ENCODE measurements at regions not wholly inside any gene's neighbourhood (a gene's known extent, or its start where the extent isn't known, plus 50 kb on each side); places are given as distances from the start of the nearest gene placed in this dataset.

DNA sequence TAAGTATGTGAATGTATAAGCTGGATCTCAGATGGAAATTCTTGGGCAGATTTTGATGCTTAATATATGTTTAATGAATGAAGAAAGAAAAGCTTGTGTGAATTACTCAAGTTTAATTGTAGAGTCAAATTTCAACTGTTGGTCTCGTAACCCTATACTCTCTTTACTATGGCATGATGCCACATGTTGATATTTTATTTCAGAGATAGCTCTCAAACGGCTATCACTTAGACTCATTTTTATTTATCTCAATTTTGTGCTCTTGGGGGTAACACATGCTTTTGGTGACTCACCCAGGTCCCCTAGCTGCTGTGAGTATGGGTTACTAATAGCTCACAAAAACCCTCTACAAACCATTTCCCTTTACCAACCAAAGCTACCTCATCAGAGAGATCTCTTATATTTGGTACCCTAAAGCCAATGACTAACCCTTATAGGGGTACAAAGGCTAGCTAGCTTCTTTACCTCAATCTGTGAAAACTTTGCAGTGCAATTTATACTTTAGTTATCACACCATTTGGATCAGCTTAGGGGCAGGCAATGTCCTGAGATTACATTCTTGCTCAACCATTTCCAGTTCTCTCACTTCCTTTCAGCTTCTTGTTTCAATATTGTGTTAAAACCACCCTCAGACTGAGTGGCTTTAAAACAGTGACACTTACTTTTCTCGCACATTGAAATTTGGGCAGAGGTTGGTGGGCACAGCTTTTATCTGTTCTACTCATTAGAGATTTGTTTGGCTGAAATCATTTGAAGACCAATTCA lies 240.3 kb downstream of the CDH7 start:
- ChIA-PET POLR2A (no interaction called here), CTCF (interaction anchor here (0.7 kb wide), 1 partner anchor 16 kb away, joined by 3 read pairs; no protein-coding TSS in a partner anchor)
- H3K4me2 ChIP-seq = no peak overlapping the region
- no peaks in the 10 kb centered on the region for H3K9me3 ChIP-seq
- no peak overlapping the region for H3K27ac ChIP-seq
- no peak overlapping the region for H3K4me3 ChIP-seq
- ATAC-seq = no peak
- no peak for FAIRE-seq
- no peak for DNase-seq (ENCODE audit: low read depth in 1 of 2, low spot score in 1 of 2)
- no peaks in the 10 kb centered on the region for H3K4me1 ChIP-seq
- no peak for TF ChIP-seq ELK1 (IDR thresholded peaks at IDR 0.05; ENCODE audit: low read depth, low read length)
- TF ChIP-seq ZSCAN20 (CRISPR knock-in tag; IDR thresholded peaks at IDR 0.05) = no peak
- TF ChIP-seq KDM5A (IDR thresholded peaks at IDR 0.05) = no peak
- no peak for TF ChIP-seq CBX8 (IDR thresholded peaks at IDR 0.05)
- TF ChIP-seq JUN (IDR thresholded peaks at IDR 0.05) = no peak
- TF ChIP-seq NR3C1 (IDR thresholded peaks at IDR 0.05) = no peak
- no peak for TF ChIP-seq GATA3 (IDR thresholded peaks at IDR 0.05; ENCODE audit: borderline replicate concordance)
- no peak for TF ChIP-seq RAD21 (conservative IDR thresholded peaks at IDR 0.05 in 1 of 2, IDR thresholded peaks at IDR 0.05 in 1 of 2)
- TF ChIP-seq BHLHE40 (IDR thresholded peaks at IDR 0.05; ENCODE audit: low read depth, low read length) = no peak
- TF ChIP-seq CHD2 (IDR thresholded peaks at IDR 0.05; ENCODE audit: low read length, partially characterized antibody) = no peak
- TF ChIP-seq ATOH8 (CRISPR knock-in tag; IDR thresholded peaks at IDR 0.05; ENCODE audit: low read depth) = no peak
- TF ChIP-seq, protein P1, sequence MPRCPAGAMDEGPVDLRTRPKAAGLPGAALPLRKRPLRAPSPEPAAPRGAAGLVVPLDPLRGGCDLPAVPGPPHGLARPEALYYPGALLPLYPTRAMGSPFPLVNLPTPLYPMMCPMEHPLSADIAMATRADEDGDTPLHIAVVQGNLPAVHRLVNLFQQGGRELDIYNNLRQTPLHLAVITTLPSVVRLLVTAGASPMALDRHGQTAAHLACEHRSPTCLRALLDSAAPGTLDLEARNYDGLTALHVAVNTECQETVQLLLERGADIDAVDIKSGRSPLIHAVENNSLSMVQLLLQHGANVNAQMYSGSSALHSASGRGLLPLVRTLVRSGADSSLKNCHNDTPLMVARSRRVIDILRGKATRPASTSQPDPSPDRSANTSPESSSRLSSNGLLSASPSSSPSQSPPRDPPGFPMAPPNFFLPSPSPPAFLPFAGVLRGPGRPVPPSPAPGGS (IDR thresholded peaks at IDR 0.05) = no peak
- TF ChIP-seq PBX3 (IDR thresholded peaks at IDR 0.05) = no peak
- no peak for TF ChIP-seq SMC3 (IDR thresholded peaks at IDR 0.05)
- TF ChIP-seq, protein P2, sequence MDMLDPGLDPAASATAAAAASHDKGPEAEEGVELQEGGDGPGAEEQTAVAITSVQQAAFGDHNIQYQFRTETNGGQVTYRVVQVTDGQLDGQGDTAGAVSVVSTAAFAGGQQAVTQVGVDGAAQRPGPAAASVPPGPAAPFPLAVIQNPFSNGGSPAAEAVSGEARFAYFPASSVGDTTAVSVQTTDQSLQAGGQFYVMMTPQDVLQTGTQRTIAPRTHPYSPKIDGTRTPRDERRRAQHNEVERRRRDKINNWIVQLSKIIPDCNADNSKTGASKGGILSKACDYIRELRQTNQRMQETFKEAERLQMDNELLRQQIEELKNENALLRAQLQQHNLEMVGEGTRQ (IDR thresholded peaks at IDR 0.05) = no peak
- no peak for TF ChIP-seq TFCP2L1 (CRISPR knock-in tag; IDR thresholded peaks at IDR 0.05)
- TF ChIP-seq ZC3H11A (IDR thresholded peaks at IDR 0.05) = no peak
- no peak for TF ChIP-seq CHD4 (IDR thresholded peaks at IDR 0.05; ENCODE audit: borderline replicate concordance)
- TF ChIP-seq EP300 (IDR thresholded peaks at IDR 0.05) = no peak
- no peak for TF ChIP-seq FOSB (CRISPR knock-in tag; IDR thresholded peaks at IDR 0.05)
- WGBS (ENCODE audit: missing lambda C conversion rate) = 28% methylated on average over 3 of the region's 3 CpGs

GRCh38 chr18:65990174-65990690 lies 239.4 kb downstream of the CDH7 start:
- ATAC-seq (no peak), FAIRE-seq (no peak), DNase-seq (ENCODE audit: low read depth in 1 of 2, low spot score in 1 of 2) (no peak)
- H3K4me1 ChIP-seq = no peaks in the 10 kb centered on the region
- no peak for TF ChIP-seq CEBPB (IDR thresholded peaks at IDR 0.05)
- whole genome bisulfite sequencing (ENCODE audit: missing lambda C conversion rate) = 5% methylated on average over 2 of the region's 2 CpGs
- no peak overlapping the region for H3K4me2 ChIP-seq
- ChIA-PET POLR2A (no interaction called here), CTCF (interaction anchor here (0.7 kb wide), 1 partner anchor 15 kb away, joined by 3 read pairs; no protein-coding TSS in a partner anchor)
- no peak overlapping the region for H3K27ac ChIP-seq
- no peaks in the 10 kb centered on the region for H3K9me3 ChIP-seq
- no peak overlapping the region for H3K4me3 ChIP-seq

Data from A549 (cell line).